GM19023 (cell line): ENCODE measurements at regions not wholly inside any gene's neighbourhood (a gene's known extent, or its start where the extent isn't known, plus 50 kb on each side); places are given as distances from the start of the nearest gene placed in this dataset.

ENCODE experiments used
- ATAC-seq: cut with Tn5 transposase; IDR thresholded peaks from one replicate; pipeline ENCODE4 v1.9.1; 2021; ENCODE audit warnings: mild to moderate bottlenecking, moderate library complexity; ENCODE audit not compliant: unreplicated experiment

- no peak for ATAC-seq
Measured at GRCh38 chr1:82423174-82423815, 622.6 kb downstream of the ADGRL2 start.

- ATAC-seq, result no peak
Measured at GRCh38 chr1:82421782-82422181, 621.0 kb downstream of the ADGRL2 start.

- no peak for ATAC-seq
Measured at GRCh38 chr1:82420584-82420983, 619.9 kb downstream of the ADGRL2 start.

GRCh38 chr1:82411605-82412004 lies 610.9 kb downstream of the ADGRL2 start:
- ATAC-seq, result no peak

GRCh38 chr1:82405333-82405732 lies 604.6 kb downstream of the ADGRL2 start:
- ATAC-seq, result no peak

GRCh38 chr1:82401116-82401515 lies 600.4 kb downstream of the ADGRL2 start:
- no peak for ATAC-seq

- no peak for ATAC-seq
Measured at GRCh38 chr1:82400521-82400920, 599.8 kb downstream of the ADGRL2 start.

GRCh38 chr1:82399093-82399492 lies 598.4 kb downstream of the ADGRL2 start:
- ATAC-seq, result no peak

- no peak for ATAC-seq
Measured at GRCh38 chr1:82398357-82398756, 597.6 kb downstream of the ADGRL2 start.

GRCh38 chr1:82395440-82395839 lies 594.7 kb downstream of the ADGRL2 start:
- no peak for ATAC-seq

GRCh38 chr1:82392946-82393345 lies 592.2 kb downstream of the ADGRL2 start:
- no peak for ATAC-seq

- no peak for ATAC-seq
Measured at GRCh38 chr1:82392513-82392912, 591.8 kb downstream of the ADGRL2 start.

- no peak for ATAC-seq
Measured at GRCh38 chr1:82391712-82392111, 591.0 kb downstream of the ADGRL2 start.

GRCh38 chr1:82390627-82391026 lies 589.9 kb downstream of the ADGRL2 start:
- ATAC-seq, result no peak

- no peak for ATAC-seq
Measured at GRCh38 chr1:82388679-82389078, 587.9 kb downstream of the ADGRL2 start.

GRCh38 chr1:82387012-82387366 lies 586.3 kb downstream of the ADGRL2 start:
- ATAC-seq, result no peak

- no peak for ATAC-seq
Measured at GRCh38 chr1:82386365-82387011, 585.8 kb downstream of the ADGRL2 start.

- ATAC-seq, result no peak
Measured at GRCh38 chr1:82384776-82385175, 584.0 kb downstream of the ADGRL2 start.

- no peak for ATAC-seq
Measured at GRCh38 chr1:82377201-82377884, 576.6 kb downstream of the ADGRL2 start.

- ATAC-seq, result no peak
Measured at GRCh38 chr1:82373710-82374109, 573.0 kb downstream of the ADGRL2 start.

GRCh38 chr1:82371844-82372498 lies 571.2 kb downstream of the ADGRL2 start:
- no peak for ATAC-seq

GRCh38 chr1:82367456-82367855 lies 566.7 kb downstream of the ADGRL2 start:
- no peak for ATAC-seq
